Hippocampal formation (tissue), 2 donors: ENCODE measurements at regions not wholly inside any gene's neighbourhood (a gene's known extent, or its start where the extent isn't known, plus 50 kb on each side); places are given as distances from the start of the nearest gene placed in this dataset.

ENCODE experiments used
- DNase-seq, 2 donors: peaks; one replicate each; lab custom pipeline; 2025; lab: John Stamatoyannopoulos, UW

GRCh38 chr1:57725318-57725717 is 301.5 kb upstream of the DAB1 start:
- no peak for DNase-seq

GRCh38 chr1:57724535-57724934 is 300.7 kb upstream of the DAB1 start:
- DNase-seq: no peak

GRCh38 chr1:57722285-57722978 is 298.6 kb upstream of the DAB1 start:
- no peak for DNase-seq

GRCh38 chr1:57721001-57721400 is 297.1 kb upstream of the DAB1 start:
- DNase-seq: no peak

- DNase-seq: no peak
Measured at GRCh38 chr1:57719274-57719673, 295.4 kb upstream of the DAB1 start.

GRCh38 chr1:57713501-57713900 is 289.6 kb upstream of the DAB1 start:
- no peak for DNase-seq

- no peak for DNase-seq
Measured at GRCh38 chr1:57712846-57713245, 289.0 kb upstream of the DAB1 start.

- no peak for DNase-seq
Measured at GRCh38 chr1:57711326-57711725, 287.5 kb upstream of the DAB1 start.

- DNase-seq: no peak
Measured at GRCh38 chr1:57707631-57708030, 283.8 kb upstream of the DAB1 start.

- DNase-seq: no peak
Measured at GRCh38 chr1:57704811-57705210, 281.0 kb upstream of the DAB1 start.

- DNase-seq: no peak
Measured at GRCh38 chr1:57704231-57704630, 280.4 kb upstream of the DAB1 start.

- DNase-seq: no peak
Measured at GRCh38 chr1:57696904-57697303, 273.0 kb upstream of the DAB1 start.

GRCh38 chr1:57696043-57696442 is 272.2 kb upstream of the DAB1 start:
- no peak for DNase-seq

GRCh38 chr1:57686306-57686705 is 262.4 kb upstream of the DAB1 start:
- DNase-seq: no peak

- no peak for DNase-seq
Measured at GRCh38 chr1:57683037-57683942, 259.4 kb upstream of the DAB1 start.

- DNase-seq: no peak
Measured at GRCh38 chr1:57678138-57678537, 254.3 kb upstream of the DAB1 start.

- DNase-seq: no peak
Measured at GRCh38 chr1:57675776-57676175, 251.9 kb upstream of the DAB1 start.

GRCh38 chr1:57674801-57675200 is 250.9 kb upstream of the DAB1 start:
- DNase-seq: no peak

- no peak for DNase-seq
Measured at GRCh38 chr1:57672346-57673140, 248.7 kb upstream of the DAB1 start.

GRCh38 chr1:57671750-57672149 is 247.9 kb upstream of the DAB1 start:
- DNase-seq: no peak

- DNase-seq: no peak
Measured at GRCh38 chr1:57659804-57660203, 235.9 kb upstream of the DAB1 start.

GRCh38 chr1:57655161-57655560 is 231.3 kb upstream of the DAB1 start:
- no peak for DNase-seq

- DNase-seq: no peak
Measured at GRCh38 chr1:57644667-57645066, 220.8 kb upstream of the DAB1 start.
